Transverse colon (tissue), 4 donors: ENCODE measurements at regions not wholly inside any gene's neighbourhood (a gene's known extent, or its start where the extent isn't known, plus 50 kb on each side); places are given as distances from the start of the nearest gene placed in this dataset.
A peak's percentile ranks its signal among the peaks of the same experiment; 100 is the strongest.

ENCODE experiments used
- DNase-seq: peaks from one replicate; pipeline ENCODE4 v3.0.0-alpha.2; 2019
- H3K27ac ChIP-seq, 4 donors: fragments of 200-600 bp; sonication (generic); 2 replicates each; pipeline ENCODE4 v1.5.1; 2016 to 2018; ENCODE audit warnings: inconsistent platforms in 4 of 4
- H3K27me3 ChIP-seq: fragments of 200-600 bp; sonication (generic); 2 replicates; pipeline ENCODE4 v1.5.1; 2017; ENCODE audit warnings: inconsistent platforms
- H3K36me3 ChIP-seq, 4 donors: fragments of 200-600 bp; sonication (generic); 2 replicates each; pipeline ENCODE4 v1.5.1; 2017 to 2019; ENCODE audit warnings: inconsistent platforms in 4 of 4
- H3K4me1 ChIP-seq, 4 donors: fragments of 200-600 bp; sonication (generic); 2 replicates each; pipeline ENCODE4 v1.5.1; 2017 to 2020; ENCODE audit warnings: inconsistent platforms in 4 of 4
- H3K4me3 ChIP-seq, 4 donors: fragments of 200-600 bp; sonication (generic); 1 replicate in 1 of 4; 2 replicates in 3 of 4; pipeline versions ENCODE4 v1.5.1 to v1.6.1; 2017 to 2019; ENCODE audit warnings: inconsistent platforms in 4 of 4
- H3K9me3 ChIP-seq, 2 donors: fragments of 200-600 bp; sonication (generic); 2 replicates each; pipeline ENCODE4 v1.5.1; 2017 to 2019; ENCODE audit warnings: inconsistent platforms in 2 of 2
- CTCF ChIP-seq, 5 experiments: fragments of 200-600 bp in 3 of 5; fragments of 450-650 bp in 2 of 5; sonication (generic) in 3 of 5; IDR thresholded peaks; 1 replicate in 2 of 5; 2 replicates in 3 of 5; pipeline ENCODE4 v1.5.1; 2016 to 2017; ENCODE audit warnings: antibody characterized with exemption in 5 of 5, inconsistent platforms in 3 of 5, mild to moderate bottlenecking in 2 of 5, moderate library complexity in 1 of 5
- EP300 ChIP-seq: sonication (generic); formaldehyde crosslinking; IDR thresholded peaks from one replicate; pipeline ENCODE4 v1.6.1; 2017; ENCODE audit warnings: antibody characterized with exemption, low read depth
- POLR2A ChIP-seq: fragments of 450-650 bp; IDR thresholded peaks from one replicate; pipeline ENCODE4 v1.6.1; 2016; ENCODE audit warnings: antibody characterized with exemption, mild to moderate bottlenecking, moderate library complexity
- POLR2AphosphoS5 ChIP-seq, 3 donors: sonication (generic); formaldehyde crosslinking; IDR thresholded peaks; one replicate each; pipeline ENCODE4 v1.6.1; 2016; ENCODE audit warnings: antibody characterized with exemption in 3 of 3
- WGBS, 2 donors: methylation state at CpG; one replicate each; pipeline ENCODE4 v1.1.5; 2018; ENCODE audit warnings: low coverage in 1 of 2; 5-methylcytosine and 5-hydroxymethylcytosine counted together
- in situ Hi-C, 4 donors: fragments of 200-750 bp; cut with MboI; loops; one replicate each; pipeline versions ENCODE4 v1.15.0 to v1.15.1; 2017; ENCODE audit warnings: low sequenced_read_pairs in 3 of 4, low pct_ligation_motif_present in 1 of 4, low pct_unique_long_range_greater_than_20kb in 1 of 4
- intact Hi-C: fragments of 100-400 bp; cut with DNase I; formaldehyde crosslinking; loops from one replicate; pipeline ENCODE4 v1.15.1; 2023; ENCODE audit warnings: low total_unique reads

GRCh38 chr1:60769082-60769481 is 313.3 kb upstream of the NFIA start:
- in situ Hi-C loops (loop anchor here in 1 of 4 donors (25.0 kb wide), 1 partner anchor 782 kb away; no protein-coding TSS in a partner anchor), intact Hi-C loops (no loop called here)
- TF ChIP-seq EP300, result no peak
- Histone ChIP-seq H3K9me3 (no peaks in the 10 kb centered on the region), H3K4me1 (no peaks in the 10 kb centered on the region), H3K27me3 (no peaks in the 10 kb centered on the region), H3K36me3 (no peaks in the 10 kb centered on the region), H3K4me3 (no peak overlapping the region), H3K27ac (no peak overlapping the region)
- DNase-seq, result no peak
- 88 to 92% methylated on average over 1 of the region's 1 CpG for WGBS, 2 donors

GRCh38 chr1:60765204-60765603 is 317.2 kb upstream of the NFIA start:
- intact Hi-C loops (no loop called here), in situ Hi-C loops (loop anchor here in 1 of 4 donors (25.0 kb wide), 1 partner anchor 778 kb away; no protein-coding TSS in a partner anchor)
- no peaks in the 10 kb centered on the region for H3K4me1 ChIP-seq
- 67 to 69% methylated on average over 5 of the region's 5 CpGs for WGBS, 2 donors
- DNase-seq, result peak; percentile 20
- no peaks in the 10 kb centered on the region for H3K36me3 ChIP-seq
- H3K9me3 ChIP-seq, result no peaks in the 10 kb centered on the region
- no peak overlapping the region for H3K27ac ChIP-seq
- H3K27me3 ChIP-seq, result no peaks in the 10 kb centered on the region
- H3K4me3 ChIP-seq, result no peak overlapping the region
- TF ChIP-seq CTCF (IDR thresholded peaks at IDR 0.05), result peak in 4 of 5 experiments; percentile 31 to 53 (median 44)
- TF ChIP-seq POLR2AphosphoS5 (IDR thresholded peaks at IDR 0.05), result no peak

GRCh38 chr1:60764489-60764888 is 317.9 kb upstream of the NFIA start:
- in situ Hi-C loops, result loop anchor here in 1 of 4 donors (25.0 kb wide), 1 partner anchor 777 kb away; no protein-coding TSS in a partner anchor
- TF ChIP-seq POLR2A, result no peak
- TF ChIP-seq EP300, result no peak
- TF ChIP-seq CTCF (IDR thresholded peaks at IDR 0.05), result no peak
- TF ChIP-seq POLR2AphosphoS5 (IDR thresholded peaks at IDR 0.05), result no peak
- no peak overlapping the region for H3K27ac ChIP-seq
- no peak for DNase-seq
- no peaks in the 10 kb centered on the region for H3K36me3 ChIP-seq
- no peak overlapping the region for H3K4me3 ChIP-seq
- intact Hi-C loops, result no loop called here
- no peaks in the 10 kb centered on the region for H3K9me3 ChIP-seq
- no peaks in the 10 kb centered on the region for H3K27me3 ChIP-seq
- 44 to 70% methylated on average over 3 of the region's 3 CpGs for WGBS, 2 donors
- no peaks in the 10 kb centered on the region for H3K4me1 ChIP-seq

GRCh38 chr1:60763741-60764140 is 318.6 kb upstream of the NFIA start:
- no peaks in the 10 kb centered on the region for H3K27me3 ChIP-seq
- H3K9me3 ChIP-seq, result no peaks in the 10 kb centered on the region
- no peak overlapping the region for H3K4me3 ChIP-seq
- H3K36me3 ChIP-seq, result no peaks in the 10 kb centered on the region
- TF ChIP-seq POLR2A (no peak), CTCF (IDR thresholded peaks at IDR 0.05) (no peak), POLR2AphosphoS5 (IDR thresholded peaks at IDR 0.05) (no peak)
- in situ Hi-C loops, result loop anchor here in 1 of 4 donors (25.0 kb wide), 1 partner anchor 776 kb away; no protein-coding TSS in a partner anchor
- H3K27ac ChIP-seq, result no peak overlapping the region
- intact Hi-C loops, result no loop called here
- H3K4me1 ChIP-seq, result no peaks in the 10 kb centered on the region
- no peak for DNase-seq

GRCh38 chr1:60762911-60763310 is 319.4 kb upstream of the NFIA start:
- Histone ChIP-seq H3K27ac (no peak overlapping the region), H3K4me3 (no peak overlapping the region), H3K36me3 (no peaks in the 10 kb centered on the region), H3K4me1 (no peaks in the 10 kb centered on the region), H3K9me3 (no peaks in the 10 kb centered on the region), H3K27me3 (no peaks in the 10 kb centered on the region)
- TF ChIP-seq CTCF (IDR thresholded peaks at IDR 0.05), result no peak
- no peak for TF ChIP-seq POLR2A
- no peak for TF ChIP-seq POLR2AphosphoS5 (IDR thresholded peaks at IDR 0.05)
- TF ChIP-seq EP300, result no peak
- 84% methylated on average over 1 of the region's 1 CpG; no CpG with 5 or more reads in 1 of the 2 donors for WGBS, 2 donors
- no peak for DNase-seq
- intact Hi-C loops, result no loop called here
- in situ Hi-C loops, result loop anchor here in 1 of 4 donors (25.0 kb wide), 1 partner anchor 776 kb away; no protein-coding TSS in a partner anchor
